ENCODE measurements at regions not wholly inside any gene's neighbourhood (a gene's known extent, or its start where the extent isn't known, plus 50 kb on each side); places are given as distances from the start of the nearest gene placed in this dataset.
"Not testable (repeated sequence)": the region's sequence is repeated elsewhere in the genome, so short reads cannot be mapped to it uniquely, and the experiment has no call there.

DNA sequence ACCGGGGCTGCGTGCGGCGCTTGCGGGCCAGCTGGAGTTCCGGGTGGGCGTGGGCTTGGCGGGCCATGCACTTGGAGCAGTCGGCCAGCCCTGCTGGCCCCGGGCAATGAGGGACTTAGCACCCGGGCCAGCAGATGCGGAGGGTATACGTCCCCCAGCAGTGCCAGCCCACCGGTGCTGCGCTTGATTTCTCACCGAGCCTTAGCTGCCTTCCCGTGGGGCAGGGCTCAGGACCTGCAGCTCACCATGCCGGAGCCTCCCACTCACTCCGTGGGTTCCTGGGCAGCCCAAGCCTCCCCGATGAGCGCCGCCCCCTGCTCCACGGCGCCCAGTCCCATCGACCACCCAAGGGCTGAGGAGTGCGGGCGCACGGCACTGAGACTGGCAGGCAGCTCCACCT lies 51.4 kb upstream of the INPP4B start:
- intact Hi-C loops (cut with DNase I); H3K4me1 ChIP-seq (ENCODE audit: control insufficient read depth in 1 of 2, insufficient read depth in 2 of 2, low read length in 2 of 2); H3K36me3 ChIP-seq (ENCODE audit: control insufficient read depth in 1 of 2, insufficient read depth in 2 of 2, low read length in 1 of 2); H3K9me3 ChIP-seq (ENCODE audit: control insufficient read depth, low read length); DNase-seq; H3K27me3 ChIP-seq (ENCODE audit: control insufficient read depth in 1 of 2, insufficient read depth in 2 of 2, low read length in 1 of 2); H3K4me3 ChIP-seq (ENCODE audit: low read length in 2 of 2); ATAC-seq (ENCODE audit: low FRiP score); H3K27ac ChIP-seq (ENCODE audit: low read depth in 1 of 2, low read length in 2 of 2): not testable (repeated sequence)
- WGBS, 2 donors, result 92 to 96% methylated on average over 26 to 28 of the region's 28 CpGs

GRCh38 chr4:142900622-142901021 lies 54.5 kb upstream of the INPP4B start:
- 92 to 100% methylated on average over 1 of the region's 1 CpG for whole genome bisulfite sequencing, 2 donors
- Histone ChIP-seq H3K9me3 (ENCODE audit: control insufficient read depth, low read length) (peaks cover 2% of the 10 kb centered on the region), H3K4me1 (ENCODE audit: control insufficient read depth in 1 of 2, insufficient read depth in 2 of 2, low read length in 2 of 2) (no peaks in the 10 kb centered on the region), H3K27ac (ENCODE audit: low read depth in 1 of 2, low read length in 2 of 2) (no peak overlapping the region), H3K27me3 (ENCODE audit: control insufficient read depth in 1 of 2, insufficient read depth in 2 of 2, low read length in 1 of 2) (no peaks in the 10 kb centered on the region), H3K36me3 (ENCODE audit: control insufficient read depth in 1 of 2, insufficient read depth in 2 of 2, low read length in 1 of 2) (peaks cover 0 to 2% of the 10 kb centered on the region in 2 donors), H3K4me3 (ENCODE audit: low read length in 2 of 2) (no peak overlapping the region)
- ATAC-seq (ENCODE audit: low FRiP score) (peak; percentile 38), DNase-seq (peak in 1 of 2 donors; percentile 51)
- intact Hi-C loops (cut with DNase I), result no loop called here

DNA sequence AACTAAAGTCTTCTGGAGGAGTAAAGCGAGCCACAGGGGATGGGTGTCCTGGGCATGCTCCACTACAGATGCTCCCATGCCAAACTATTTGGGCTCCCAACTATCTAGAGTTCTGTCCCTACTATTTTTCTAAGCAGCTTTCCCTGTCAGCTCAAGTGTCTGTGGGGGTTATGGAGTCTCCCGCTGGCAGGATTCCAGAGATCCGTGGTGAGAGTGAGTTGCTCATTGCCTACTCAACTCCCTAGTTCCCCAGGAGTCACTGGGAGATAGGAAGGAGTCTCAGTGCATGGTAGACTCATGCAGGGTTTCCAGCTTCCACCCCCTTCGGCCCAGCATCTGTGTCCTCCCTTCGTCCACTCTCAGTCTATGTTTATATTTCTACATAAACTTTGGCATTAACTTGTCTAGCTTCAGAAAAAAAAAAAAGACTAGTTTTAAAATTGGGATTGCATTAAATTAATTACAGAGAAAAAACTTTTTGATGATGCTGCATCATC lies 55.1 kb upstream of the INPP4B start:
- Histone ChIP-seq H3K4me3 (ENCODE audit: low read length in 2 of 2) (no peak overlapping the region), H3K4me1 (ENCODE audit: control insufficient read depth in 1 of 2, insufficient read depth in 2 of 2, low read length in 2 of 2) (no peaks in the 10 kb centered on the region), H3K9me3 (ENCODE audit: control insufficient read depth, low read length) (peaks cover 2% of the 10 kb centered on the region), H3K36me3 (ENCODE audit: control insufficient read depth in 1 of 2, insufficient read depth in 2 of 2, low read length in 1 of 2) (peaks cover 0 to 2% of the 10 kb centered on the region in 2 donors), H3K27ac (ENCODE audit: low read depth in 1 of 2, low read length in 2 of 2) (no peak overlapping the region), H3K27me3 (ENCODE audit: control insufficient read depth in 1 of 2, insufficient read depth in 2 of 2, low read length in 1 of 2) (no peaks in the 10 kb centered on the region)
- WGBS, 2 donors, result 67 to 71% methylated on average over 5 of the region's 5 CpGs
- ATAC-seq (ENCODE audit: low FRiP score), result no peak
- no peak for DNase-seq
- intact Hi-C loops (cut with DNase I), result no loop called here

DNA sequence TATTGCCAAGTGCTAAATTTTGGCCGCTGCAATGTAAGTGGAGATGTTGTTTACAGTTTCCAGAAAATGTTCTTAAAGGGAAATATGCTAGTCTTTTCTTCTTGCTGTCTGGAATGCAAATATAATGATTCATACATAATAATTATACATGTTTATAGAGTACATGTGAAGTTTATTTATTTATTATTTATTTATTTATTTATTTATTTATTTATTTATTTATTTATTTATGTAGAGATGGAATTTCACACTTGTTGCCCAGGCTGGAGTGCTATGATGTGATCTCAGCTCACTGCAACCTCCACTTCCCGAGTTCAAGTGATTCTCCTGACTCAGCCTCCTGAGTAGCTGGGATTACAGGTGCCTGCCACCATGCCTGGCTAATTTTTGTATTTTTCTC lies 57.5 kb upstream of the INPP4B start:
- intact Hi-C loops (cut with DNase I); H3K9me3 ChIP-seq (ENCODE audit: control insufficient read depth, low read length); DNase-seq; H3K36me3 ChIP-seq (ENCODE audit: control insufficient read depth in 1 of 2, insufficient read depth in 2 of 2, low read length in 1 of 2); H3K27ac ChIP-seq (ENCODE audit: low read depth in 1 of 2, low read length in 2 of 2); H3K4me3 ChIP-seq (ENCODE audit: low read length in 2 of 2); H3K4me1 ChIP-seq (ENCODE audit: control insufficient read depth in 1 of 2, insufficient read depth in 2 of 2, low read length in 2 of 2); ATAC-seq (ENCODE audit: low FRiP score); H3K27me3 ChIP-seq (ENCODE audit: control insufficient read depth in 1 of 2, insufficient read depth in 2 of 2, low read length in 1 of 2): not testable (repeated sequence)
- 86 to 90% methylated on average over 2 of the region's 2 CpGs for WGBS, 2 donors

DNA sequence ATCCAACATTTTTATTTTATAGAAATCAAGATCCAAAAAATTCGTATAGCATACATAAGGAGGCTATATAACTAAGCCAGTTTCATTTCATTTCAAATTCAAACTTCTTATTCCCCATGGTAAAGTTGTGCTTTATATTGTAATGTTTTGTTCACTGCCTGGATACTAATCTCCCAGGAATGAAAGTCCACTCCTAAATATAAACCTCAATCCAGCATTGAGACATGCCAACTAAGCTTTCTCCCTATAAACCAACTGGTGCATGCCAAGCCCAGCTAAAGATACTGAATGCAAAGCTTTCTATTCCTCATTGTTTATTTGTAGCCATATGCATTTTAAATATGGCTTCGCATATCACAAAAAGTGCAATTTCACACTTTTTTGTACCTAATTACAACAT lies 63.8 kb upstream of the INPP4B start:
- DNase-seq, result no peak
- intact Hi-C loops (cut with DNase I), result no loop called here
- H3K27ac ChIP-seq (ENCODE audit: low read depth in 1 of 2, low read length in 2 of 2), result no peak overlapping the region
- H3K4me1 ChIP-seq (ENCODE audit: control insufficient read depth in 1 of 2, insufficient read depth in 2 of 2, low read length in 2 of 2), result no peaks in the 10 kb centered on the region
- no peaks in the 10 kb centered on the region for H3K36me3 ChIP-seq (ENCODE audit: control insufficient read depth in 1 of 2, insufficient read depth in 2 of 2, low read length in 1 of 2)
- no peak overlapping the region for H3K4me3 ChIP-seq (ENCODE audit: low read length in 2 of 2)
- no peak for ATAC-seq (ENCODE audit: low FRiP score)
- no peaks in the 10 kb centered on the region for H3K27me3 ChIP-seq (ENCODE audit: control insufficient read depth in 1 of 2, insufficient read depth in 2 of 2, low read length in 1 of 2)
- no peaks in the 10 kb centered on the region for H3K9me3 ChIP-seq (ENCODE audit: control insufficient read depth, low read length)
- 40 to 53% methylated on average over 2 of the region's 2 CpGs for WGBS, 2 donors

DNA sequence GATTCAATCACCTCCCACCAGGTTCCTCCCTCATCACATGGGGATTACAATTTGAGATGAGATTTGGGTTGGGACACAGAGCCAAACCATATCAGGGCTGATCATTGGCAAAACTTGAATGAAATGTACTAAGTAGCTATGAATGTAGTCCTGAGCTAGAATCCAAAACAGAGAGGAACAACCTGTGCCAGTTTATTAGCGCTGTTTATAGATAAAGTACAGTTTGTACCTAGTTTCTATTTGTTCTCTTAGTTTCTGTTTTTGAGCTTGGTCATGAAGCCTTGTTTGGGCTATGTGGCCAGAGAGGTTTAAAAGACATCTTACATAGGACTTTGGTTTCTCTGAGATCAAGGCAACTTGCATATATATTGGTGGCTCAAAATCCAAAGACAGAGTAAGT lies 66.9 kb upstream of the INPP4B start:
- WGBS, 2 donors, result 75 to 96% methylated on average over 1 of the region's 1 CpG
- ATAC-seq (ENCODE audit: low FRiP score) (no peak), DNase-seq (no peak)
- Histone ChIP-seq H3K27me3 (ENCODE audit: control insufficient read depth in 1 of 2, insufficient read depth in 2 of 2, low read length in 1 of 2) (no peaks in the 10 kb centered on the region), H3K36me3 (ENCODE audit: control insufficient read depth in 1 of 2, insufficient read depth in 2 of 2, low read length in 1 of 2) (no peaks in the 10 kb centered on the region), H3K27ac (ENCODE audit: low read depth in 1 of 2, low read length in 2 of 2) (no peak overlapping the region), H3K4me3 (ENCODE audit: low read length in 2 of 2) (no peak overlapping the region), H3K4me1 (ENCODE audit: control insufficient read depth in 1 of 2, insufficient read depth in 2 of 2, low read length in 2 of 2) (no peaks in the 10 kb centered on the region), H3K9me3 (ENCODE audit: control insufficient read depth, low read length) (no peaks in the 10 kb centered on the region)
- intact Hi-C loops (cut with DNase I), result no loop called here

GRCh38 chr4:142913461-142914030 lies 67.4 kb upstream of the INPP4B start:
- H3K4me3 ChIP-seq (ENCODE audit: low read length in 2 of 2), result no peak overlapping the region
- DNase-seq (no peak), ATAC-seq (ENCODE audit: low FRiP score) (no peak)
- H3K27me3 ChIP-seq (ENCODE audit: control insufficient read depth in 1 of 2, insufficient read depth in 2 of 2, low read length in 1 of 2), result no peaks in the 10 kb centered on the region
- H3K36me3 ChIP-seq (ENCODE audit: control insufficient read depth in 1 of 2, insufficient read depth in 2 of 2, low read length in 1 of 2), result no peaks in the 10 kb centered on the region
- no peaks in the 10 kb centered on the region for H3K4me1 ChIP-seq (ENCODE audit: control insufficient read depth in 1 of 2, insufficient read depth in 2 of 2, low read length in 2 of 2)
- no peaks in the 10 kb centered on the region for H3K9me3 ChIP-seq (ENCODE audit: control insufficient read depth, low read length)
- intact Hi-C loops (cut with DNase I), result no loop called here
- H3K27ac ChIP-seq (ENCODE audit: low read depth in 1 of 2, low read length in 2 of 2), result no peak overlapping the region
- WGBS, 2 donors, result 82 to 87% methylated on average over 4 of the region's 4 CpGs

DNA sequence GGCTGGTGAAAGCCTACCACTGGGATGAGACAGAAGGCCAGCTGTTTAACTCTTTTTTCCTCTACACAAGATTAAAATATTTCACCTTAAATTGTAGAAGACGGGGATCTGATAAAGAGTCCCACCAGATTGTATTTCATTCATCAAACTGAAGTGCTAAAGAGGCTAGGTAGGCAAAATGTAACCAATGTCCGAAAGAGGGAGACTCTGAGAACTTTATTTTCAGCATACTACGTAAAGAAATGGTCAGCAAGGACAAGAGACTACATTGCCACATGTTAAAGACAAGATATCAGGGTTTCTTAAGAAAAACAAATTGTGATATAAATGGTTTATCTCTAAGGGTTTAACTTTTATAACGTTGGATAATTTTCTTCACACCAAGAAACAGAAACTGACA lies 71.6 kb upstream of the INPP4B start:
- H3K4me3 ChIP-seq (ENCODE audit: low read length in 2 of 2), result no peak overlapping the region
- no peaks in the 10 kb centered on the region for H3K36me3 ChIP-seq (ENCODE audit: control insufficient read depth in 1 of 2, insufficient read depth in 2 of 2, low read length in 1 of 2)
- intact Hi-C loops (cut with DNase I), result no loop called here
- no peaks in the 10 kb centered on the region for H3K4me1 ChIP-seq (ENCODE audit: control insufficient read depth in 1 of 2, insufficient read depth in 2 of 2, low read length in 2 of 2)
- 74 to 78% methylated on average over 4 of the region's 4 CpGs for WGBS, 2 donors
- H3K27ac ChIP-seq (ENCODE audit: low read depth in 1 of 2, low read length in 2 of 2), result no peak overlapping the region
- no peak for DNase-seq
- no peaks in the 10 kb centered on the region for H3K27me3 ChIP-seq (ENCODE audit: control insufficient read depth in 1 of 2, insufficient read depth in 2 of 2, low read length in 1 of 2)
- H3K9me3 ChIP-seq (ENCODE audit: control insufficient read depth, low read length), result no peaks in the 10 kb centered on the region
- no peak for ATAC-seq (ENCODE audit: low FRiP score)

GRCh38 chr4:142922720-142923119 lies 76.6 kb upstream of the INPP4B start:
- H3K4me1 ChIP-seq (ENCODE audit: control insufficient read depth in 1 of 2, insufficient read depth in 2 of 2, low read length in 2 of 2), result peaks cover 0 to 1% of the 10 kb centered on the region in 2 donors
- no peaks in the 10 kb centered on the region for H3K9me3 ChIP-seq (ENCODE audit: control insufficient read depth, low read length)
- no peak overlapping the region for H3K27ac ChIP-seq (ENCODE audit: low read depth in 1 of 2, low read length in 2 of 2)
- intact Hi-C loops (cut with DNase I), result no loop called here
- ATAC-seq (ENCODE audit: low FRiP score) (no peak), DNase-seq (no peak)
- WGBS, 2 donors, result 87 to 94% methylated on average over 1 of the region's 1 CpG
- no peak overlapping the region for H3K4me3 ChIP-seq (ENCODE audit: low read length in 2 of 2)
- H3K36me3 ChIP-seq (ENCODE audit: control insufficient read depth in 1 of 2, insufficient read depth in 2 of 2, low read length in 1 of 2), result no peaks in the 10 kb centered on the region
- no peaks in the 10 kb centered on the region for H3K27me3 ChIP-seq (ENCODE audit: control insufficient read depth in 1 of 2, insufficient read depth in 2 of 2, low read length in 1 of 2)

All from aorta (tissue), 5 donors.